Pons (tissue), 1 donor: ENCODE measurements at regions not wholly inside any gene's neighbourhood (a gene's known extent, or its start where the extent isn't known, plus 50 kb on each side); places are given as distances from the start of the nearest gene placed in this dataset.

Experiments
- DNase-seq: peaks from one replicate; pipeline ENCODE4 v3.0.0-alpha.2; 2016; ENCODE audit warnings: low spot score

DNA sequence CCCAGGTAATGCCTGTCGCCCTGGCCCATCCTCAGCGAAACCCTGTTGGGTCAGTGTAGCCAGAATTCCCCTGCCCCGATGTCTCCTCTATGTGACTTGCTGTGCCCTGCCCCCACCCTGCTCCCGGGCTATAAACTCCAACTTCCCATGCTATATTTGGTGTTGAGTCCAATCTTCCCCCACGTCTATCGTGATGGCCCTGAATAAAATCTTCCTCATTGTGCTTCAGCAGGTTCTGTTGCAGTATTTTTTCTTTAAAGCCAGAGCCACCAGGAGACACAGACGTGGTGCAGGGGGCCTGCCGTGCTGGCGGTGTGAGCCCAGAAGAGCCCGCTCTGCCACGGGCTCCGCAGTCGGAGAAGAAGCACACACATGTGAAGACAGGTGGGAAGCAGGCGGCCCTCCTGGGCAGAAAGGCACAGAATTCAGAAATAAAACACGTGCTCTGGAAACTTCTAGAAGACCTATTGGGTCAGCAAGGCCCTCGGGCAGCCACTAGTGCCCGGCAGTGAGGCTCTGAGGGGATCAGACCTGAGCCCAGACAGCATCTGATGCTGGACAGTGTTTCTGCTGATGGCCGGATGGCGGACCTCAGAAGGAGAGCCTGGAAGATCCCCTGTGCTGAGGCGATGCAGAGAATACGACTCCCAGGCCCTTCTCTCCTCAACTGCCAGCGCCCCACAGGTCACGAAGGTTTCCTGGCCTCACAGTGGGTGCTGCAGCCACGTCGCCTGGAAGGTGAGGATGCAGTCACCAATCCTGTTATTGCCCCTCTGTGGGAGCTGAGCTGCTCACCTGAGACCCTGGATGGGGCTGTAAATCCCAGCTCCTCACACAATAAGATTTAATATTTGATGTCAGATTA is 501.9 kb downstream of the BRD1 start:
- DNase-seq, result no peak

DNA sequence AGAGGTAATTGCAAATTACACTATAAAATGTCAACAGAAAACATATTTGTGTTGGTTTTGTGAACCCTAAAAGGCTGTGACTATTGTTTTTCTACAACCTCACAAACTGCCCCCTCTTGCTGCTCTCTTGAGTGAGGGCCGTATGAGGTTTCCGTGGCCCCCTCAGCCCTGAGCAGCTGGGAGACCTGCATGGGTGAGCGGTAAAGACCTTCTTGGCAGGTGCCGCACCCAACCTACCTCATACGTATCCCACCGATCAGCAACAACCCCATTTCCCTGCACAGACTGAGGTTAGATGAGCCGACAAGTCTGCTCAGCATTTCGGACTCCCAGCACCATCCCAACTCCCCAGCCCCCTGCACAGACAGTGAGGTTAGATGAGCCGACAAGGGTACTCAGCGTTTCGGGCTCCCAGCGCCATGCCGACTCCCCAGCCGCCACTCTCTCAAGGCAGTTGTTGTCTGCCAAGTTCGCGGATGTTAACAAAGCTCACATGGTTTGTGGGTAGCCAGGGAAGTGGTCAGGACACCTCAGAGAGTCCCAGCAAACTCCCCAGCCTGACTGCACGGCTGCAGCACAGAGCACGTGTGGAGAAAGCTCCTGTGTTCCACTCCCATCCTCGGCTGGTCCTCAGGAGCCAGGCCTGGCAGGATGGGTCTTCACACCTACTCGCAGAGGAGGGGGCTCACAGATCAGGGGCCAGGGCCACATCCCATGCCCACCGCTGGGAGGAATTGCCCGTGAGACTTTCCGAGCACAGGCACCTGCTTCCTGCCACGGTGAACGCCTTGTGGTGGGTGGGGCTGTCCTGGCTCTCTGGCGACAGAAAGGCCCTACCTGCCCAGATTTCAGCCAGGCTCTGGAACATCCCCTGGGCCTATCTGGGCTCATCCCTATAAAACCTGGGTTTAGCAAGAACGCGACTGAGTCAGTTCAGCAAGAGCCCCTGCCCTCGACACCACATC is 502.9 kb downstream of the BRD1 start:
- no peak for DNase-seq

DNA sequence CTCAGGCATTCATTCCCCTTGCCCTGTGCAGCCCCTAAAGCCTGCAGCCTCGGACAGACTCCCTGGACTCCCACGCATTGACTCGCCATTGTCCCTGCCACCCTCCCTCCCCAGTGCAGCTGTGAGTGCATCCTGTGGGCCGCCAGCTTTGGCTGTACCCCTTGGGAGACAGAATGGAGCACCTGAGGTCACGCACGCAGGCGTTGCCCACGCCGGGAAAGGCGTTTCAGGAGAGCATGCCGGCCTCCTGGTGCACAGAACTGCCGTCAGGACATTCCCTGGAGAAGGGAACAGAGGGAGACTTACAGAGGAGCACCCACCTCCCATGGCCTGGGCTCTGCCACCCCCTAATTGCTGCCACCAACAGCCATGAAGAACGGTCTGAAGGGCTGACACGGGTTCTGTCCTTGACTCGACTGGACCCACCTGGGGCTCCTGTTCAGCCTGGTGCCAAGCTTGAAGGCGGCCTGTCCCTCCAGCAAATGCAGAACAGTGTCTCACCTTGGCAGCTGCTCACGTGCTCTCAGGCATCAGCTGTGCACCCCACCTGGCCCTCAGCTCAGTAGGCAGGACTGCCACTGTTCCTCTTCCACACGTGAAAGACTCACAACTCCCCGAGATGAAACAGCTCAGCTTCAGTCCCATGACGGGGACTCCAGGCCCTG is 503.8 kb downstream of the BRD1 start:
- no peak for DNase-seq

DNA sequence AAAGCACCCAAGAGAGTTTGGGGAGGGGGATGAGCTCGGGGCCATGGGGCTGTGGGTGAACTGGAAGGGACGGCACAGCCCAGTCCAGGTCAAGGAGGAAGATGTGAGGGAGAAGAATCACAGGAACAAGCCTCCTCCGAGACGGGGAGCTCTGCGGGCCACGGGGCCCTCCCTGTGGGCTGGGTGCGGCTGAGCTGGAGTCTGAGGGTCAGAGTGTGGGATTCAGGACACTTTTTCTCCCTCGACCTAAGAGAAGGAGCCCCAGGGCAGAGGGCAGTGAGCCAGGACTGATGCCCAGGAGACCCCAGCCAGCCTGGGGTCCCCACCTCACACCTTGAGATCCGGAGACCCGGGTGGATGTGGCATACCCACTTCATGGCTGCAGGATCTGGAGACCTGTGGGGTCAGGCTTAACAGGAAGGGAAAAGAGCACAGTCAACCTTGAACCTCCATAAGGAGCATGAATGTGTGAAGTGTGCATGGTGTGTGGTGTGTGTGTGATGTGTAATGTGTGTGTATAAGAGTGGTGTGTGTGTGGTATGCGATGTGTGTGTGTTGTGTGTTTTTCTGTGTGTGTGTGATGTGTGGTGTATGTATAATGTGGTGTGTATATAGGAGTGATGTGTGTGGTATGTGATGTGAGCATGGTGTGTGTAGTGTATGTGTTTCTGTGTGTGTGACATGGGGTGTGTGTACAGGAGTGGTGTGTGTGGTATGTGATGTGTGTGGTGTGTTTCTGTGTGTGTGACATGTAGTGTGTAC is 504.6 kb downstream of the BRD1 start:
- DNase-seq, result no peak

DNA sequence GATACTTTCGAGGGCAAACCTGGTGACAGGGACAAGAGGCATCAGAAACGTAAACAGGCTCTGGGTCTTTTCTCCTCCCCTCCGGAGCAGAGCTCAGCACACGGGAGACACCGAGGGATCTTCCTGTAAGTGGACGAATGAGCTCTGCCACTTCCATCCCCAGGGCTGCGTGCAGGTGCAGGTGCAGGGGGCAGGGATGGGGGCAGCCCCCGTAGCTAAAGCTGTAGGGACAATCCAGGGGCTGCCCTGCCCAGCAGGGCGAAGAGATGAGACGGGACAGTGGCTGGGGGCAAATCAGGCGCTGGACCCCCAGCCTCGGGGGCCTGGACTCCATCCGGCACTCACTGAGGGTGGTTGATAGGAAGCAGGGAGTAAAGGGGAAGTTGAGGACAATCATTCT is 505.4 kb downstream of the BRD1 start:
- DNase-seq, result no peak

DNA sequence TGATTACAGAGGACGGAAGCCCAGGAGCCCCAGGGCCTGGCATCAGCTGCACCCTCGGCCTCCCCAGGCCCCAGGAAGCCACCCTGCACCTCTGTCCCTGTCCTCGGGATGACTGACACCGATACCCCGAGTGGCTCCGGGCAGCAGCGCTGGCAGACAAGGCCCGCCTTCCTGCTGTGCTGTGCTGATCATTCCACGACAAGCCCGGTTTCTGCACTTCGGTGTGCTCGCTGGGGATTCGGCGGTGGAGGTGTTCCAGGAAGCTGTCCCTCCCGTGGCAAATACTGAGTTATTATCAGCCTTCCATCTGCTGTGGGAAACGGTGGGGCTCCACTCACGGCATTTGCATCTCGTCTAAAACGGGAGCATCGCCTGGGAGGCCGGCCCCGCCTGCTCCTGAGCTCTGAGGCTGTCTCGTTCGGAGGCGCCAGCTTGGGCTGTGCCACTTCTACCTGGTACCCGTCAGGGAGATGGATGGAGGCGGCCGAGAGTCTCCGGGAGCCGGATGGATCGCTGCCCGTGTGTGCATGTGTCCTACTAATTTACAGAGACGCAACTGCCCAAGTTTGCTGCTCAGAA is 506.1 kb downstream of the BRD1 start:
- DNase-seq, result no peak

DNA sequence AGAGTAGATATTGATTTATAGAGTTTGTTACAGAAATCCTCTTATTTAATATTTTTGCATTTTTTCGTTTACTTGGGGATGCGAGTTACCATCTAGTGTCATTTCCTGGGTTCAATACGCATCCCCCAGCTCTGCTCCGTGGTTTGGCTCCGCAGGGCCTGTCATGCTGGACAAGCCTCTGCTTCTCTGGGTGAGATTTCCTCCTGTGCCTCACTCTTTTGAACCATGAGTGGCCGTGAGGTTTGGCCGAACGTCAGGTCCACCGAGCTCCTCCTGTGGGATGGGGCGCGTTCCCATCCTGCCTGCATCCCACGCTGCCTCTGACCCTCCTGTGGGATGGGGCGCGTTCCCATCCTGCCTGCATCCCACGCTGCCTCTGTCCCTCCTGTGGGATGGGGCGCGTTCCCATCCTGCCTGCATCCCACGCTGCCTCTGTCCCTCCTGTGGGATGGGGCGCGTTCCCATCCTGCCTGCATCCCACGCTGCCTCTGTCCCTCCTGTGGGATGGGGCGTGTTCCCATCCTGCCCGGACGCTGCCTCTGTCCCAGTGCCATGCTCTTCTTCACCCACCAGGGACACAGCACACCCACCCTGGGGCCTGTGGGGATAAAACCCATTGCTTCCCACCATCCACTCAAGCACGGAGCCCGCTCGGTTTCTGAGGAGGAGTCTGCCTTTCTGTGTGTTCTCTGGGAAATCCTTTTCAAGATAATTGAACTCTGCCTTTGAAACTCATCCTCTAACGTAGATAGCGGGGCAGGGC is 506.8 kb downstream of the BRD1 start:
- DNase-seq, result no peak

DNA sequence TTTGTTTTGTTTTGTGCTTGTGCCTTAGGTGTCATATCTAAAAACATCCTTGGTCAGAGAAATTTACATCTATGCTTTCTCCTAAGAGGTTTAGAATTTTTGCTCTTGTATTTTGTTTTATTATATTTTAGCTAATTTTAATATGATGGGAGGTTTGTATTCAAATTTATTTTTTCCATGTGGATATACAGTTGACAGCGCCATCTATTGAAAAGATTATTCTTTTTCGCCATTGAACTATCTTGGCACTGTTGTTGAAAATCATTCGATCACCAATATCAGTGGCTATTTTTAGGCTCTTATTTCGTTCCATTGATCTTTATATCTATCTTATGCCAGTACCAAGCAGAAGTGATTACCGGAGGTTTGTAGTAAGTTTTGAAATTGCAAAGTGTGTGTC is 510.3 kb downstream of the BRD1 start:
- no peak for DNase-seq

DNA sequence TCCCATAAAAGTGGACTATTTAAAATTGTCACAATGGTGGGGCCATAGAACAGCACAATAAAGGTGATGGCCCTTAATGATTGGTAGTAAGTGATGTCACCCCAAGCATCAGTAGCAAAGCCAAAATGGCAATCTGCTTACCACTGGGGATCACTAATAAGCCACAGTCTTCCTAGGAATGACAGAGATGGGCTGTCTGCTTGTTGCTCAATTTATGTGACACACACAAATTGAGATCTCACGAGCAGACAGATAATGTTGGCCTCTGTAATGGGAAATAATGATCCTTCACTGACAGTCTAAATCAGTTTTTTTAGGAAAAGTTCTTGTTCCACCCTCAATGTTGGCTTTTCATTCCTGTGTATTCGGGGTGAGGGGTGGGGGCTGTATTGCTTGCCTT is 515.1 kb downstream of the BRD1 start:
- no peak for DNase-seq

DNA sequence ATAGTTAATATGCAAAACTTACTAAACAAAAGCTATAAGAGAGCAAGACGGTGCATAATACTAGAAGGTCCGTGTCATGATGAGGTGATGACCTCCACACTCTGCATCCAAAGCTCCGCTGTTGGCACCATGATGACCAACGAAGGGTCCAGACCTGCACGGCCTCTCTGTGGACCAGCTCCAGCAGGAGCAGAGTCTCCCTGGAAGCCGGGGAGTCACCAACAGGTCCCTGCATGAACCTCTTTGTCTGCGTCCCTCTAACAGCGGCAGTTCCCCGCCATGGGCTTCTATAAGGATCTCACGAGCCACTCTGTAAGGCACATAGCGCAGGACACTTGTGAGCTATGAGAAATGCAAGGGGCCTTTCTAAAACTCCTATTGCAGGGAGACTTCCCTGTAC is 517.3 kb downstream of the BRD1 start:
- no peak for DNase-seq

DNA sequence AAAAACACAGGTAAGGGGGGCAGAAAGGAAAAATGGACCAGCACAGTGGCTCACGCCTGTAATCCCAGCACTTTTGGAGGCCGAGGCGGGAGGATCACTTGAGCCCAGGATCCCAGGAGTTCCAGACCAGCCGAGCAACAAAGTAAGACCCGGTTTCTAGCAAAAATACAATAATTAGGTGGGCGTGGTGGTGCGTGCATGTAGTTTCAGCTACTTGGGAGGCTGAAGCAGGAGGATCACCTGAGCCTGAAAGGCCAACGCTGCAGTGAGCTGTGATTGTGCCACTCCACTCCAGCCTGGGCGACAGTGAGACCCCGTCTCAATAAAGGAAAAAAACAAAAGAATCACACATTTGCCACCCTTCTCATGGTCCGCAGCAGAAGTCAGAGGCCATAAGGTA is 519.4 kb downstream of the BRD1 start:
- DNase-seq, result no peak

DNA sequence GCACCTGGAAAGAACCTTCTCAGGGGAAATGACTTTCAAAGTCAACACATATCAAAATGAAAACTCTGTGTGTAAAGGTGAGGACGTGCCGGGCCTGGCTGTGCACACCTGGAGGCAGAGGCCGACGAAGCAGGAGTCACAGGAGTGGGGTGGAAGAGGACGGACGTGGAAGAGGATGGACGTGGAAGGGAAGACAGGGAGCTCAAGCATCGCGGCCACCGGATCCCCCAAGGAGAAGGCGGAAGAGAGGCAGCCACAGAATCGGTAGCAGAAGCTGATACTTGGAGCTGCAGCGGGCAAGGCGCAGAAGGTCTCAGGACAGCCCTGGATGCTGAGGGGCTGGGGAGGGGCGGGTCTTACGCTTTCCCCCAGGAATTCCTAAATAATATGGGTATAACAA is 519.8 kb downstream of the BRD1 start:
- DNase-seq, result no peak

DNA sequence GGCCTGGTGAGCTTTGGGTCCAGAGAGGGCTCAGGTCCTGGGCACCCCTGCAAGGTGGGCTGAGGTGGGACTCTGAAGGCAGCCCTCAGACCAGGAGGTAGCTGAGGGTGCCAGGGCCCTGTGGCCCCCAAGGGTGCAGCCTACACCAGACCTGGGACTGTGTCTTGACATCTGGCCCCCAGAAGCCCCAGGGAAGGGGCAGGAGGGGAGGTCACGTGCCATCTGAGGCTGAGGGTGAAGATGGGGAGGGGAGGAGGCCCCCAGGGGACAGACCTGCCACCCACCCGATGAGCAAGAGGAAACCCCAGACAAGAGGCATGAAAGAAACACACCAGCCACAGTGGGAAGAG is 520.2 kb downstream of the BRD1 start:
- no peak for DNase-seq

DNA sequence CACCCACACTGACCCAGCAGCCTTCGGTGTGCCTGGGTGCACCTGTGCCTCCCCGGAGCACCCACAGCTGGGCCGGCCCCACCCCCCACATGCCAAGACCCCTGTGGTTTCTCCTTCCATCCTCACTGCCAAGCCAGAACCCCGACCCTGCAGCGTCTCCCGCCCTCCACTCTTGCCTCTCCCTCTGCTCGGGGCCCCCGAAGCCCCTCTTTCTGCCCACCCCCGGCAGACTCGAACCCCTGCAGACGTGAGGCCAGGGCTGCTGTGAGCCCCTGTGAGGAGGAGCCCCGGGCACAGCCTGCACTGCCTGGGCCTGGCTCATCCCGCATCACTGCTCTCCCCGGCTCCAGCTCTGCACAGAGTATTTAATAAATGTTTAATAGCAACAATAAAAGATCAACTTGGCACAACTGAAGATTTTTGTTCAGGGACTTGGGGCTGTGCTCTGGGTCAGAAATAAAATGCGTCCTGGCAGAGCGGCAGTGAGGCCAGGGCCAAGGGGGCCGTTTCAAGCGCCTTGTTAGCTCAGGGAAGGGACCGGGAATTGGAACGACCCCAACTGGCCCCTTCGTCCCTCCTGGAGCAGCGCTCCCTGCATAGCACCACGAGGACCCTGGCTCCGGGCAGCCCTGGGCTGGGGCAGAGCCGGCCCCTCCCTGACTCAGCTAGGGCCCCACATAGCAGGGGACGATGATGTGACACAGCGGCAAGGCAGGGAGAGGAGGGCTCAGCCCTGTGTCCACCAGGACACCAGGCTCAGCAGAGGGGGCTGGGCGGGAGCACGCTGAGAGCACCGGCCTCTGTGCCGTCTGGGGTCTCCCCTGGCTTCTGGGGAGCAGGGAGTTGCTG is 520.8 kb downstream of the BRD1 start:
- no peak for DNase-seq

DNA sequence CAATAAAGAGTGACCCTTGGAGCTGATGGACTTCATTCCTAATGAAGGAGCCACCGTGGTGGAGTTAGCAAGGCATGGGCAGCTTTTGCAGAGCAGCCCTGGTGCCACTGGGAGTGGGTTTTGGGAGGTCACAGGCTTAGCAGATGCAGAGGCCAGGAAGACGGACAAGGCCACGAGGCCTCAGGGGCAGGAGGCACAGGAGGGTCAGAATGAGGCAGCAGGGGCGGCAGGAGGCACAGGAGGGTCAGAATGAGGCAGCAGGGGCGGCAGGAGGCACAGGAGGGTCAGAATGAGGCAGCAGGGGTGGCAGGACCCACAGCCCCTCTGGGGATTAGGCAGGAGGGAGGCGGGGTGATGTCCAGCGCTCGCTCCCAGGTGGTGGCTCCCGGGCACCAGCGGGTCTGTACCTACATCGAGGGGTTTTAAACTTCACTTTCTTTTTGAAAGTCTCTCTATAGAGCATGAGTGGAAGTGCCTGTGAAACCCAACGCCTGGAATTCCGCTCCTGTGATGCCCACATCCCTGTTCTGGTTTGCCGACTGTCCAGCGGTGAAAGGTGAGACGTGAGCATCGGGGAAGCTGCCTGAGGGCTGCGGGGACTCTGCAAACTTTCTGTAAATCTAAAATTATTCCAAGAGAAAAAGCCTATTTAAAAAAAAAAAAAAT is 521.6 kb downstream of the BRD1 start:
- DNase-seq, result no peak

DNA sequence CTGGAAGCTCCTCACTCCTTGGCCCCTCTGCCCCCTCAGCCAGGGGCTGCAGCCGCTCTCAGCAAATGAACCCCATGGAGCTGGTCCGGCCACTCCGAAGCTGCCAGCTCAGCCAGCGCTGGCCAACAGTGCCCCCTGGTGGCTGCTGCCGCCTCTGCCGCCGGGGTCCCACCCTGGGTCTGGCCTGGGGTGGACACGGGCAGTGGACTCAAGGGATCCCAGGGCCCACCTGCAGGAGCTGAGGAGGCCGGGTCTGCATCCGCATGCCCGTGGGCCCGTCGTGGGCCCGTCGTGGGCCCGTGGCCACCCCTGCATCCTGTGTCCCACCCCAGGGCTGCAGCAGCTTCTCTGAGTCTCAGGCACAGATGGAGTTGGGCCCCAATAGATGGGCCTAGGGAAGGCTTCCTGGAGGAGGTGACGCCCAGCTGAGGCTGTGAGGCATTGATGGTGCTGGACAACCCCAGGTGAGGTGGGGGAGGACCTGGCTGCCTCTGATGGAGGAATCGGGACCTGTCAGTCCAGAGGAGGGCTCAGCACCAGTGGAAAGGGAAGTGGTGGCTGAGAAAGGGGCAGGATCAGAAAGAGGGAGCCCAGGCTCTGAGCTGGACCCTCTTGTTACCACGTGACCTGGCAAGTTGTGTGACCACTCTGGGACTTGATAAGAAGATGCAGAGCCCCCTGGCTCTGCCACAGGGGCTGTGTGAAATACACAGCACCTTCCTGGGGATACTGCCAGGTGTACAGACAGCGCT is 522.3 kb downstream of the BRD1 start:
- peak; percentile 12 for DNase-seq

DNA sequence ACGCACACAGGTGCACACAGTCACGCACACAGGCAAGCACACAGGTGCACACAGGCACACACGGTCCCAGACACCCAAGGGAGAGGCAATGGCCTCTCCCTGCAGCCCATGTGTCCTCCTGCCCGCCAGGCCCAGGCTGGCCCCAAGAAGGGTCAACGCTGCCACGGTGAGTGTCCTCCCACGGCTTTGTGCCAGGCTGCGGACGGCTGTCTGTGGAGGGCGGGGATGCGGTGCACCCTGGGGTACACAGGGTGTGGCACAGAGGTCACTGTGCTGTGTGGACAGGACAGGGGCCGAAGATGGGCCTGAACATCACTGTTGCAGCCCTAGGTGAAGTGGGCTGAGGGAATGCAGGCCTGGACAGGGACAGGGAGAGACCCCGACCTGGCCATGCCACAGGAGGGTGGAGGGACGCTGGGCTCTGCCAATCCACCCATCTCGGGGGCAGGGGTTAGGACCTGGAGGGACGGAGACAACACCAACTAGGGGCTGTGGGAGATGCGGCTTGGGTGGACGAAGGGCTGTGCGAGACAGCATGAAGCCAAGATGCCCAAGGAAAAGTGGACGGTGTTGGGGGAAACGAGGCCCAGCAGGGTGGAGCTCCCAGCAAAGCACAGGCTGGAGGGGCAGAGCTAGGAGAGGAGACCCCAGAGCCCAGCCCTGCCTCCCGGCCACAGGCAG is 523.8 kb downstream of the BRD1 start:
- no peak for DNase-seq
